Right lobe of liver (tissue), 4 donors: ENCODE measurements at regions not wholly inside any gene's neighbourhood (a gene's known extent, or its start where the extent isn't known, plus 50 kb on each side); places are given as distances from the start of the nearest gene placed in this dataset.
"Not testable (repeated sequence)": the region's sequence is repeated elsewhere in the genome, so short reads cannot be mapped to it uniquely, and the experiment has no call there.

Source experiments
- CTCF ChIP-seq, 4 donors: fragments of 200-600 bp in 3 of 4; fragments of 450-650 bp in 1 of 4; IDR thresholded peaks; one replicate each; pipeline versions ENCODE4 v1.5.1 to v1.8.0; 2016 to 2022; ENCODE audit warnings: antibody characterized with exemption in 4 of 4, mild to moderate bottlenecking in 2 of 4
- POLR2A ChIP-seq: fragments of 450-650 bp; IDR thresholded peaks from one replicate; pipeline ENCODE4 v1.6.1; 2017; ENCODE audit warnings: antibody characterized with exemption, mild to moderate bottlenecking
- donor health status: DM: no; HTN: no; CAD: no.
- donor health status: DM: no; HTN: no; CAD: no.
- donor health status: DM: no; HTN: yes; CAD: no.

GRCh38 chr1:149686593-149687238 lies 95.8 kb upstream of the FCGR1A start:
- TF ChIP-seq CTCF (IDR thresholded peaks at IDR 0.05); POLR2A: not testable (repeated sequence)
